Activated gamma-delta T cell treated with anti-CD3 and anti-CD28 coated beads, Interleukin-2, amount 50 U/mL, for 16 hours (primary cell): ENCODE measurements at regions not wholly inside any gene's neighbourhood (a gene's known extent, or its start where the extent isn't known, plus 50 kb on each side); places are given as distances from the start of the nearest gene placed in this dataset.

Experiments
- DNase-seq: peaks from one replicate; pipeline ENCODE4 v3.0.0-alpha.2; 2020; ENCODE audit warnings: low read depth

GRCh38 chr2:12254280-12254860 is 462.4 kb upstream of the TRIB2 start:
- no peak for DNase-seq

- DNase-seq: no peak
Measured at GRCh38 chr2:12256206-12256605, 460.5 kb upstream of the TRIB2 start.

- DNase-seq: no peak
Measured at GRCh38 chr2:12257476-12257875, 459.3 kb upstream of the TRIB2 start.

GRCh38 chr2:12259493-12259892 is 457.2 kb upstream of the TRIB2 start:
- DNase-seq: no peak

- DNase-seq: no peak
Measured at GRCh38 chr2:12261986-12262680, 454.6 kb upstream of the TRIB2 start.

- DNase-seq: no peak
Measured at GRCh38 chr2:12262681-12263436, 453.9 kb upstream of the TRIB2 start.

- DNase-seq: no peak
Measured at GRCh38 chr2:12263730-12264129, 453.0 kb upstream of the TRIB2 start.

- DNase-seq: no peak
Measured at GRCh38 chr2:12264146-12264545, 452.6 kb upstream of the TRIB2 start.

- no peak for DNase-seq
Measured at GRCh38 chr2:12265646-12266045, 451.1 kb upstream of the TRIB2 start.

GRCh38 chr2:12267042-12267441 is 449.7 kb upstream of the TRIB2 start:
- no peak for DNase-seq

- DNase-seq: no peak
Measured at GRCh38 chr2:12269041-12269972, 447.4 kb upstream of the TRIB2 start.

- no peak for DNase-seq
Measured at GRCh38 chr2:12270876-12271588, 445.7 kb upstream of the TRIB2 start.

GRCh38 chr2:12271589-12271984 is 445.1 kb upstream of the TRIB2 start:
- no peak for DNase-seq

GRCh38 chr2:12273111-12273510 is 443.6 kb upstream of the TRIB2 start:
- no peak for DNase-seq

- DNase-seq: no peak
Measured at GRCh38 chr2:12274591-12274990, 442.1 kb upstream of the TRIB2 start.

GRCh38 chr2:12277241-12278034 is 439.3 kb upstream of the TRIB2 start:
- DNase-seq: no peak

- DNase-seq: no peak
Measured at GRCh38 chr2:12278217-12278750, 438.5 kb upstream of the TRIB2 start.

- DNase-seq: no peak
Measured at GRCh38 chr2:12282780-12283695, 433.7 kb upstream of the TRIB2 start.

GRCh38 chr2:12284037-12284436 is 432.7 kb upstream of the TRIB2 start:
- DNase-seq: no peak
